ENCODE measurements at regions not wholly inside any gene's neighbourhood (a gene's known extent, or its start where the extent isn't known, plus 50 kb on each side); places are given as distances from the start of the nearest gene placed in this dataset.
A peak's percentile ranks its signal among the peaks of the same experiment; 100 is the strongest.
"Not testable (repeated sequence)": the region's sequence is repeated elsewhere in the genome, so short reads cannot be mapped to it uniquely, and the experiment has no call there.

DNA sequence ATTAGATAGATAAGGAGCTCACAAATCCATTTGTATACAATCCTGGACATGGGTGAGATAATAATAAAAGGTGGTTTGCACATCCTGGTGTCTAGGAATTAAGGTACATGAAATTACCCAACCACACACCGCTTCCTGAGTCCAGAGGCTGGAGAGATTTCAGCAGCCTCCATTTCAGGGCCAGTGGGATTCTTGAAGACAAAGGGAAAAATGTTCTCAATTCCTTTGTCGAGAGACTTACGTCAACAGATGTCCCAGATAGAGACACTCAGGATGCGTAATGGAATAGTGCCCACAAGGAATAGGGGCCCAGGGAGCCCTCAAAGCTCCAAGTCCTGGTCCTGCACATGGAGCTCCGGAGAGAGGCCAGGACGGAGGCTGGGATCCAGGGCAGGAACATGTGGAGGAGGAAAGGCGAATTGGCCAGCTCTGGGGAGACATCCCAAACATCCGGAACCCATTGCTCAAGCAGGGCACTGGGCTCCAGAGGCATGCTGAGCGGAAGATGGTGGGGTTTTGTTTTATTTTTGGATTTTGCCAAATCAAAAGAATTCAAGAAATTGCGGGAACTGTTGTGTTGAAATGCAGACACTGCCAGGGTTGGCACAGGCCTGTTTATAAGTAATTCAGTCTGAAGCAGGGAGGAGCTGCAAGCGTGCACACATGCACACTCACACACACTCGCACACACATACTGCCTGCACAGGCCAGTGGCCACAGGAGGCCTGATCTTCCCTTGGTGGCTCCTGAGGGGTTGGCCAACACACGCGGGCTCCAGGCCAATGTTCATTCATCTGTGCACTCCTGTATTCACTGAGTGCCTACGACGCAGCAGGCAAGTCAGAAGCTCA is 97.2 kb downstream of the NOG start:
- DNase-seq (ENCODE audit: low spot score): no peak

DNA sequence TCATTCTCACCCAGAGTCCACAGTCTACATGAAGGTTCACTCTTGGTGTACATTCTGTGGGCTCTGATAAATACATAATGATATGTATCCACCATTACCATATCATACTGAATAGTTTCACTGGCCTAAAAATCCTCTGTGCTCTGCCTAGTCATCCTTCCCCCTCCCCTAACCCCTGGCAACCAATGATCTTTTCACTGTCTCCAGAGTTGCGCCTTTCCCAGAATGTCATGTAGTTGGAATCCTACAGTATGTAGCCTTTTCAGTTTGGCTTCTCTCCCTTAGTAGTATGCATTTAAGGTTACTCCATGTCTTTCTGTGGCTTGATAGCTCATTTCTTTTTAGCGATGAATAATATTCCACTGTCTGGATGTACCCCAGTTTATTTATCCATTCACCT is 101.3 kb downstream of the NOG start:
- DNase-seq (ENCODE audit: low spot score): no peak

DNA sequence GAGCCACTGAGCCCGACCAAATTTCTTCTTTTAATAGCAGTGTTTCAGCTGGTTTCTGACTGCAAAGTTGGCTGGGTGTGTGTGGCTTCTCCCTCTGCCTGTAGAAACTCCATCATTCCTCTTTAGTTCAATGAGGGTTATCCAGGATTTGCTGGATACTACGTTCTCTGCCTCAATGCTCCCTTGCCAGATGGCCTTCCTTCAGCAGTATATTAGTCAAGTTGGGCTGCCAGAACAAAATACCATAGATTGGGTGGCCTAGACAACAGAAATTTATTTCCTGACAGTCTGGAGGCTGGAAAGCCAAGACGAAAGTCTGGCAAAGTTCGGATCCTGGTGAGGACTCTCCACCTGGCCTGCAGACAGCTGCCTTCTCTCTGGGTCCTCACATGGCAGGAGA is 103.7 kb downstream of the NOG start:
- no peak for DNase-seq (ENCODE audit: low spot score)

DNA sequence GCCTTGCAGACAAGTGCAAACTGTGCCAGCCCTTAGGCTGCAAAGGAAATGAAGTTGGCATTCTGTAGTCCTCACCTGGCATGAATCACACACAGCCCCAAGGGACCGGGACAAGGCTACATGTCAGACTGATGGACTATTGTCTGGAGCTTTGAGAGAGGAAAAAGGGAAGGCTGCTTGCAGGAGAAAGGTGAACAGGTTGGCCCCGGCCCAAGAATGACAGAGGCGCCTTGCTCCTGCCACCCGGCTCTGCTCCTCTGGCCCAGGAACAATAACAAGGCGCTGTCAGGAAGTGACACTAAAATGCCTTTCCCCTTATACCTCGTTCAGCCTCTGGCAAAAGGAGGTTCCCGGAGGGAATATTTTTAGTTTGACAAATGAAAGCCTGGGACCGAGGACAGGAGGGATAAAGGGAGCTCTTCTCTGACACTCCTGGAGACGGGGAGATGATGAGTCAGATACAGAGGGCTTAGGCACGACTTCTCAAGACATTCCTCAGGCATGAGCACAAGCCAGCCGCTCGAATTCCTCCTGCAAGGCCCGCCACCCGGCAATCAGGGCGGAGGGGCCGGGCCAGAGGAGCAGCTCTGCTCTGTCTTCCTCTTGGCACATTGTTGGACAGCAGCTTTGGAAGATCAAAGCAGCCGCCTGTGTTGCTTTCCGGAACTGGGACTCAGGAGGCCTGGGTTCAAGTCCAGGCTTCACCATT is 105.8 kb downstream of the NOG start:
- DNase-seq (ENCODE audit: low spot score): no peak

DNA sequence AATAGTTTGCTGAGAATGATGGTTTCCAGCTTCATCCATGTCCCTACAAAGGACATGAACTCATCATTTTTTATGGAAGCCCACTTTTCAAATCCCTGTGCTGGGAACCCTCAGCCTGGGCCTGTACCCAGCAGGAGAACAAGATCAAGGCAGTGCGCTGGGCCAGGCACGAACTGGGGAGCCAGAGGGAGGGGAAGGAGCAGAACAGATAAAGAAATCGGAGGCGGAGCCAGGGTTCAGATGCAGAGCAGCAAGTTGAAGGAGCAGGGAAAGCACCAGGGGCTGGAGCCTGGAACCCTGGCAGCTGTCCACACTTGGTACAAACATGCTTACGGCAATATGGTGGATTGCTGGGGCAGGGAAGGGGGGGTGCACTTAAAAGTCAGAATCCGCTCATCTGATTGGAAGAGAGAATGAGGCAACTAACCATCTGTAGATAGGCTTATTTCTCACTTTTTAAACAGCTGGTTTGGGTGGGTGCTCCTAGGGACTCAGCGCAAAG is 107.5 kb downstream of the NOG start:
- DNase-seq (ENCODE audit: low spot score): no peak

DNA sequence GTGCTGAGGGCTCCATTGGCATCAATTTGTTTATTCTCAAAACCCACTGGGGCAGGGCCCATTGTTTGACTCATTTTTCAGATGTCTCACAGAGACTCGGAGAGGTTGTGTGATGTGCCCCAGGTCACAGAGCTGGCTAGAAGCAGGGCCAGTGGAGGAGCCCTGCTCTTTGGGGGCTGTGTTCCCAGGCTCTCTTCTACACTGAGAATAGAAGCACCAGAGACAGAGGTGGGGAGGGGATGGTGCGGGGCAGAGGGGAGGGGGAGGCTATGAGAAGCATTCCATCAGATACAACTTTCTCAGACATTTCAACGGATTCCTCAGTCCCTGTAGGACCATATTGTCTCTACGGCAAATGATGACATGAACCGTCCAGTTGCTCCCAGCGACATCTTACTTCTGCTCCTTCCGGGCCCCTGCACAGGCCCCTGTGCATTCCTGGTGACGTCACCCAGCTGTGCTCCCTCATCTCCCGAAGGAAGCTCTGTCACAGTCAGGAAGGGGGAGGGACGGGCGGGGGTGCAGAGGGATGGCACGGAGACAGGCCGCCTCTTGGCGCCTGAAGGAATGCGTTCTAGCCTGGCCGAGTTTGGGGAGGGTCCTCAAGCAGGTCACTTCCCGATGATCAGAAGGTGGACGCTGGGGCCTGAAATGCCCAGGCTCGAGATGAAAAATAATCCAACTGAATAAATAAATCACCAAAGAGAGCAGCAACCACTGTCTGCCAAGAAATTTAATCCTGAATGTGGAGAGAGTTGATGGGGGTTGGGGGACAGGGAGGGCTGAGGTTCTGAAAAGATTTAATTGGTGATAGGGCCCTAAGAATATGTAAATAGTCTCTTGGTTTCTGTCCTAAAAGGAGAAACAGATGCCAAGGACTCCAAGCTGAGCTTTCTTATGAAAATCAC is 114.1 kb downstream of the NOG start:
- DNase-seq (ENCODE audit: low spot score): no peak

DNA sequence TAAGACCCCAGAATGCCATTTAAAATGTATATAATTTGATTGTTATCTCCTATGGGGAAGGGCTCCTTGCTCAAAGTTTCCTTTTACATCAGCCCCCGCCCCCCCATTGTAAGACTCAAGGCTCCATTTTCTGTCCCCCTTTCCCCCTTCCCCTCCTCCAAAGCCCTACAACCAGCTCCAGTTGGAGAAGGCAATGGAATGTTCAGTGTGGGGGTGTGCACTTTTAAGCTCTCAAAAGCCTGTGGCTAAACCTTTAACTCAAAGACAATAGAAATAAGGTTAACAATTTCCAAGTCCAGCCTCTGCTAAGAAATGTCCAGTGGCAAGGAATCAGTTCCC is 114.7 kb downstream of the NOG start:
- no peak for DNase-seq (ENCODE audit: low spot score)

DNA sequence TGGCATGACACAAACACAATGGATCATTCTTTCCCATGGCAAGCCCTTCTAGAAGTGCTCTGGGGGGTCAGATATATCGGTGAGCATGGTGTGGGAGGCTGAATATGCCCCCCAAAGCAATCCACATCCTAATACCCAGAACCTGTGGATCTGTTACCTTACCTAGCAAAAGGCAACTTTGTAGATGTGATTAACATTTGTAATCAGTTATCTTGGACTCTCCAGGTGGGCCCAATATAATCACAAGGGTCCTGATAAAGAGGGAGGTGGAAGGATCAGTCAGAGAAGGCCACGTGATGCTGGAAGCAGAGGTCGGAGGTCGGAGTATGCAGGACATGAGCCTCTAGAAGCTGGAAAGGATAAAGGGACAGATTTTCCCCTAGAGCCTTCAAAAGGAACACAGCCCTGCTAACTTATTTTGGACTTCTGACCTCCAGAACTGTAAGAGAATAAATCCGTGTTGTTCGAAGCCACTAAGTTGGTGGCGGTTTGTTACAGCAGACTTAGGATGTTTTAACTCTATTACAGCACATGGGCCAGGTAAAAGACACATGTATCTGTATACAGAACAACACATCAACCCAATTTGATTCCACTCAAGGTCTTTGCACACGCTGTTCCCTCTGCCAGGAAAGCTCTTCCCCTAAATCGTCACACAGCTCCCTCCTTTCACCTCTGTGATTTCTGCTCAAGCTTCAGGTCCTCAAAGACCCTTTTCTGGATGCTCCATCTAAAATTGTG is 115.3 kb downstream of the NOG start:
- no peak for DNase-seq (ENCODE audit: low spot score)

DNA sequence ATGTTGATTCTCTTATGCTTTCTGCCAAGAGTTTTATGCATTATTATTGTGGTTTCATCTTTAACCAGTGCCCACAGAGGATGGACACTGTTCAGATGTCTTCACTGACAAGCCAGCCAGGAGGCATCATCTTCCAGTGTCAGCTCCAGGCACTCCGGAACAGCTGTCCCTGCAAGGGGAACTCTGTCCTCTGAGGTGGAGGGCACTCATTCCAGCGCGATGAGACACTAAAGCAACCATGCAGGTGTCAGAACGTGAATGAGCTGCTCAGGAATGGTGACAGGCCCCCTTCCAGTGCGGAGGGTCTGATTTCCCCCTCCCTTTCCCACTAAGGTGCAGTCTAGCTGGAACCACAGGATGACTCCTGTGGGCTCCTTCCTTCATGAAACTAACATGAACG is 117.5 kb downstream of the NOG start:
- DNase-seq (ENCODE audit: low spot score): no peak

DNA sequence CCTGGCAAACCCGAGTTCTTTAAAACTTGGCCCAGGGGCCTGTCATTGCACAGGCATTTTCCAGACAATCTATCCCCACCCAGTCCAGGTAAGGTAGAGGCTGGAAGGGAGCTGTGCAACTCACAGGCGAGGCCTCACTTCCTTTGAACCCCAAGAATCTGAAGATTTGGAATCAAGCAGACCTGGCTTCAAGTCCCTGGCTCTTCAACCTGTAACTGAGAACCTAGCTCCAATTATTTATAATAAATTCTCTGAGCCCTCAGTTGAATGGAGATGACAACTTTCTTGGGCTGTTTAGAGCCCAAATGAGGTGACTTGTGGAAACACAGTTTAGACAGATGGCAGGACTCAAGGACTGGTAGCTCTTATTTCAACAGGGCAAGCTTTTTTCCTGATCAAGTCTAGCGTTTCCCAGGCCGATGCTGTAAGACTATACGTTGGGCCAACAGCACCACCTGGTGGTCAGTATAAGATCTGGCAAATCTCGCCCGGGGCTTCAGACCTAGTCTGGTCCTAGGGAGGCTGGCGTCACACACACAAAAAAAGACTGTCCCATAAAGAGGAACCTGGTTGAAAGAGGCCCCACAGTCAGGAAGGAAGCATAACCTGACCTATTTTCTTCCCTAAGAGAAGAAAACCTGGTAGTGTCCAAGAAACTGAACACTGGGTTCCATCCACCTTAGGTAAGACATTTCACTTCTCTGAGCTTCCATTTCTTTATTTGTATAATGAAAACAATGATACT is 117.9 kb downstream of the C17orf67 start:
- DNase-seq (ENCODE audit: low spot score): peak; percentile 67

DNA sequence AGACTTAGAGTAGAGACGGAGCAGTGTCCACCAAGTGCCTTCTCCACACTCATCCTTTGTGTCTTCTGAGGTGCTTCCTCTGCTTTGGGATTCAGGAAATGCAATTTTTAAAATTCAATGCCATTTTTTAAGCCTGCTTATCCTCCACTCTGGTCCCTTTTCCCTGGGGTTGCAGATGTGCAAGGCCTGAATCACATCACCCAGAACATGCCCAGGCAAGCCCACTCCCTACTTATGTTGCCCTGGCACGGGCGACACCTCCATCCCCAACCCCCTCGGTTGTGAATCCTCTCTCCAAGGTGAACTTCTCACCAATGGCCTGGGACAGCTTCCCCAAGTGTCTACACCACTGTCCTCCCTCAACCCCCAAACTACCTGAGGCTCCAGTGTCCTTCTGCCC is 116.2 kb downstream of the C17orf67 start:
- no peak for DNase-seq (ENCODE audit: low spot score)

DNA sequence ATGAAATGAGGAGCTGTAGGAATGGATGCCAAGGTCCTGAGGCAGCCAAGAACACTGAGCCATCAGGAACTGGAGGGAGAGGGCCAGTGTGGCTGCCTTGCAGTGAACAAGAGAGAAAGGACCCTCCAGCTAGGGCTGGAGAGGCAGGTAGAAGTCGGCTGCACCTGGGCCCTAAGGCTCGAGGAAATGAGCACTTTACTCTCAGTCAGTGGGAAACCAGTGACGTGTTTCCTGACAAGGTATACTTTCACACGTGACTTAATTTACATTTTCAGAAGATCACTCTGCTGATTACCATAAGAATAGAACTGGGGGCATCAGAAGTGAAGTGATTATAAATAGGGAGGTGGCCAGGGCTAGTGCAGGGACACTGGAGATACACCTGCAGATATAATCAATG is 115.2 kb downstream of the C17orf67 start:
- DNase-seq (ENCODE audit: low spot score): no peak

DNA sequence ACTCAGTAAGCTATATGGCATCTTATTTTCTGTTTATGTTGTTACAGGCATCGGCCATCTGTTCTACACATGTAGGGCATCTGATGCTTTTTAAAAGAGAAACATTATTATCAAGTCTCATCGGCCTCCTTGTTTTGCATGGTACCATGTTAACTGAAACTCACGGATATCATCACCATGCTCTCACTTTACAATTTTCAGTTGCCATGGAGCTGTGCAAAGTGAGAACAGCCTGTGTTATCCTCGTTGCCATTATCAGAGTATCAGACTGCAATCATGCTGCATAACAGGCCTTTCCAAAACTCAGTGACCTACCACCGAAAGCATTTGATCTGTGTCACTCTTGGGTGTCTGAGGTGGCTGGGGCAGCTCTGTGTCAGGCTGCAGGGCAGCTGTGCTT is 110.3 kb downstream of the C17orf67 start:
- DNase-seq (ENCODE audit: low spot score): no peak

DNA sequence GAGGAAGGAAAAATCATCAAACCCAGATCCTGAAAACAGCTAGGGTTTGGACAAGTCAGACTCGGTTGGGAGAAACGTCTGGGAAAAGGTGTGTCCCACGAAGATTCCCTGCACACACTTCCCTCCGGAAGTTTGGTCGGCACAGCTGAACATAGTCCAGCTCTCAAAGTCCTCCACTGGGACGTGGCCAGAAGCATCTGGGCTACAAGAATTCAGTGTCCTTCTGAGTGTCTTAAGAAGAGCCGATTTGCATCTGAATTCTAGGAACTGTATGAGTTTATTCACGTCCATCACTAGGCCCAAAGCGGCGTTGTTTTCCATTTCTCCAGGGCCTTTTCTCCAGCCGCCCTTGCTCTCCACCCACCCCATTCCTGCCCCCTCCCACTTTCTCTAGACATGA is 109.1 kb downstream of the C17orf67 start:
- DNase-seq (ENCODE audit: low spot score): no peak

DNA sequence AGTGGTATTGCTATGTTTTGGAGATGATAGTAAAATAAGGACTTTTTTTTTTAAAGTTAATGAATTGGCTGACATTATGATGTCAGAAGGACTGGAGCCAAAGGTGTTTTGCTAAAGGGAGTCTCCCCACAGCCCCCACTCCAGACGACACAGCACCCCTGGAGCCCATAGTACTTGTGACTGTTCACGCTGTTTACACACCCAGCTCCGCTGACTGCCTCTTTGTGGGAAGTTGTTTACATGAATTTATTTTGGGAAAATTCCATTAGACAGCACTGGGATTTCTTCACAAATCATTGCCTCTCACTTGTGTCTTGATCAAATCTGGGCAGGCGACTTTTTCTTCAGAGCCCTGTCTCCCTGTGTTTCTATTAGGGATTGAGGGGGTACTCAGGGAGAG is 108.6 kb downstream of the C17orf67 start:
- DNase-seq (ENCODE audit: low spot score): no peak

DNA sequence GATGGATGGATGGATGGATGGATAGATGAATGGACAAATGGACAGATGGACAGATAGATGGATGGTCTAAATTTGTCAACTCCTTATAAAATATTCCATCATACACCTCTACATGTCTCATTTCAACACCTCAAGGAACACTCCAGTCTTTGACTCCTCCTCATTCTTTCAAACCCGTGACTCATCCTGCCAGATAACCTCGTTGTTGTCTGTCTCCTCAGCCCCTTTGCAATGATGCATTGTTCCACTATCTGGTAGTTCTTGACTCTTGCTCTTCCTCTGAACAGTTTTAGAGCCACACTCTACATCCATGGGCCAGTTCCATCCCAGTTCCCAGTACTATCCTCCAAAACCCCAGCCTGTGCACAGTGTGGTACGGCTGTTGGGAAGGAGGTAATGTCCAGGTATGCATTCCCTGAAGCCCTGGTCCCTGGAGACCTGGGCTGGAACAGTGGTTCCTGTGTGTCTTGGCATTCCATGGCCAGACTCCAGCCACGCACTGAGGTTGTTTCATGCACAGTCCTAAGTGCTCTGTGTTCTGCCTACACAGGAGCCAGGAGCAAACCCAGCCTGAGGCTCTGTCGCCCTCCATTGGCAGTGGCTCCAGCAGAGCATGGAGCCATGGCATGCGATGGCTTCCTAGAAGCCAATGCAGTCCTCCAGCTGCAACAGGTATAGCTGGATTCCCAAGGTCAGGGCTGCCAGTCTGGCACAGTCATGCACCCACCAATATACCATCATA is 105.7 kb downstream of the C17orf67 start:
- DNase-seq (ENCODE audit: low spot score): no peak

DNA sequence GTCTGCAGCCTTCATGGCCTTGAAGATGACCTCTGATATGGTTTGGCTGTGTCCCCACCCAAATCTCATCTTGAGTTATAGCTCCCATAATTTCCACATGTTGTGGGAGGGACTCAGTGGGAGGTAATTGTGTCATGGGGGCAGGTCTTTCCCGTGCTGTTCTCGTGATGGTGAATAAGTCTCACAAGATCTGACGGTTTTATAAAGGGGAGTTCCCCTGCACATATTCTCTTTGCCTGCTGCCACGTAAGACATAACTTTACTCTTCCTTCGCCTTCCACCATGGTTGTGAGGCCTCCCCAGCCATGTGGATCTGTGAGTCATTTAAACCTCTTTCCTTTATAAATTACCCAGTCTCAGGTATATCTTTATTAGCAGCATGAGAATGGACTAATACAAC is 102.6 kb downstream of the C17orf67 start:
- DNase-seq (ENCODE audit: low spot score): not testable (repeated sequence)

DNA sequence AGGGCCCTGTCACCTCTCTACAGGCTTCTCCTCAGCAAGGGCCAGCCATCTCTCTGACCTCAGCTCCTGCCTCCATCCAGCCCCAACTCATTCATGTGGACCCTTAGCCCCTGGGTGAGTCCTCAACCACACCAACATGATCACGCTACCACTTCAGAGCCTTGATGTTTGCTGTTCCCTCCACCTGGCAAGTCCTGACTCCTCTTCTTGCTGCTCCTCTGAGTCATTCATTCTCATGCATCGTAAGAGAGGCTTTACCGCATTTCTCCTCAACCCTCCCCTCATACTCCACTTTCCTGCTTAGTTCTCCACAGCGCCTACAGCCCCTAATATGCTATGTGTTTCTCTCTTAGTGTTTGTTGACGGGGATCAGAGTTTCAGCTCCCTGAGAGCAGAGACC is 99.9 kb downstream of the C17orf67 start:
- no peak for DNase-seq (ENCODE audit: low spot score)

DNA sequence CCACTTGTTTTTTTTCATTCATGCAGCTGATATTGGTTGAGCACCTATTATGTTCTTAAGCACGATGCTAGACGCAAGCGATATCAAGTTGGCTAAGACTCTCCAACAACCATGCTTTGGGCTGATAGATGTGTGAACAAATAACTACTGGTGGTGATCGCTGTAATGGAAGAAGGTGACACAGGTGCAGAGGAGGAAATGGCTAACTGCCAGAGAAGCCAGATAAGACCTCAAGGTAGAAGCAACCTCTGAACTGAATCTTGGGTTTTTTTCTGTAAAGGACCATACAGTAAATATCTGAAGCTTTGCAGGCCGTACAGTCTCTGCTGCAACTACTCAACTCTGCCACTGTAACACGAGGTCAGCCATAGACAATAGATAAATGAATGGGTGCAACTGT is 97.9 kb downstream of the C17orf67 start:
- DNase-seq (ENCODE audit: low spot score): no peak

DNA sequence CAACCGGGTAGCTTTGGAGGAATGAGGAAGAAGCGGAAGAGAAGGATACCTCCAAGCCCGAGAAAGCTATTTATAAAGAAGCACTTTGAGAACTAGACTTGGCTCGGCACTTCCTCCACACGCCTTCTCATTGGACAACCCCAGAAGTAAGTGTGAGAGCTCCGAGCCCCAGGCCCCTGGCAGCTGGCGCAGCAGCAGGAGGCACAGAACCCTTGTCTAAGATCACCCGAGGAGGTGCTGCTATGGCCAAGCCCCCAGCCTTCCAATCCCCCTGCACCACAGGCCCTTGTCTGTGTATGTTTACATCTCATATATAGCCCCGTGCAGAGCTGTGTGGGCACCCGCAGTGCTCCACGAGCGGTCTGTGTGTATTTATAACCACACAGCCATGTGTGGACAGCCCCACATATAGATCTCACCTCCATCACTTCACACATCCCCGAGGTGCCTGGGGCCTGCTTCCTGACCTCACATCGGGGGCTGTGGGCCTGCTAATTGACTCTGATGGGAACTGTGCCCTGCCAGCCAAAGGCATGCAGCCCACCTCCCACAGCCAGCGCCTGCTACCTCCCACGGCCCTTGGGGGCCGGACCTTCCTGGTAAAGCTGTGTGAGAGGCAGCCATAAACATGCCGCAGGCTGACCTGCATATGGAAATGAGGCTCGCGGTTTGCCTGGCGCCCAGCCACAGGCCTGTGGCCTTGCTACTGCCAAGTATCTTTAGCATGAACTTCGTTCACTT is 96.1 kb downstream of the C17orf67 start:
- no peak for DNase-seq (ENCODE audit: low spot score)

All from globus pallidus (tissue), 1 donor.